ENCODE measurements at regions not wholly inside any gene's neighbourhood (a gene's known extent, or its start where the extent isn't known, plus 50 kb on each side); places are given as distances from the start of the nearest gene placed in this dataset.

DNA sequence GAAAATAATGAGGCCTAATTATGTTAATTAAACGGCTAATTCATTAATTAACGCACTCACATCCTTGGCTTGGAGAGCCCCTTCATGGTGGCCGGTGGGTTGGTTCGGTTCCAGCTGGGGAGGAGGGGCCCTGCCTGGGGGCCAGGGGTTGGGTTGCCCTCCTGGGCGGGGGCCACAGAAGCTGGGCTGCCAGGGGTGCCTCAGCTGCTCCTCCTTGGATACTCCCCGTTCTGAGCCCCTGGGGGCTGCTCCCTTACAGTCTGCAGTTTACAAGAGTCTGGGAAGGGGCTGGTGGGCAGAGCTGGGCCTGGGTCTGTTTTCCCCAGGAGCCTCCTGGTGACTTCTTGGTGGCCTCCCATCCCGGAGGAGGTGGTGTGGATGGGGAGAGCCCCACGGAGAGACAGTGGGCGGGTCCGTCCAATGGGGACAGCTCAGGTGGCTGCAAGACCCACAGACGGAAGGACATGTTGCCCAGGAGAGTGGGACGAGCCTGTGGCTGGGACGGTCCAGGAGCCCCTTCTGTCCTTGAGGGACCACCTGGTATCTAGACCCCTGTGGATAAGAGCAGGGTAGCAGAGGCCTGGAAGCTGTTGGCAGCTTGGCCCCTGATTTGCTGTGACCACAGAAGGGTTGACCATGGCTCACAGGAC lies 277.5 kb downstream of the PBX3 start:
- Histone ChIP-seq H2AFZ (ENCODE audit: low read length) (no peak overlapping the region), H3K9me3 (ENCODE audit: control insufficient read depth, insufficient read depth, low read depth, low read length) (no peaks in the 10 kb centered on the region), H3K36me3 (ENCODE audit: control insufficient read depth, insufficient read depth, low read length) (no peaks in the 10 kb centered on the region), H3K4me3 (replicated peaks in 1 of 4; ENCODE audit: control extremely low read depth in 1 of 4, insufficient read depth in 1 of 4, low read depth in 3 of 4, low read length in 4 of 4) (no peak overlapping the region), H3K4me1 (ENCODE audit: control insufficient read depth, extremely low read depth, insufficient read depth, low read length) (no peaks in the 10 kb centered on the region), H3K27ac (ENCODE audit: insufficient read depth, low read length) (no peak overlapping the region), H3K9ac (ENCODE audit: insufficient read depth, low read length) (no peak overlapping the region), H3K4me2 (ENCODE audit: extremely low read depth, insufficient read depth, low read length) (no peak overlapping the region), H3K79me2 (ENCODE audit: control insufficient read depth, insufficient read depth, low read length) (no peaks in the 10 kb centered on the region), H3K27me3 (ENCODE audit: control insufficient read depth, insufficient read depth, low read length) (peaks cover 2% of the 10 kb centered on the region), H4K20me1 (ENCODE audit: control insufficient read depth, extremely low read depth, insufficient read depth, low read length) (no peaks in the 10 kb centered on the region)
- no peak for DNase-seq (ENCODE audit: low read depth in 2 of 2)
- no peak for TF ChIP-seq EZH2 (IDR thresholded peaks at IDR 0.05; ENCODE audit: low read length, missing control alignments)
- TF ChIP-seq, protein P1, sequence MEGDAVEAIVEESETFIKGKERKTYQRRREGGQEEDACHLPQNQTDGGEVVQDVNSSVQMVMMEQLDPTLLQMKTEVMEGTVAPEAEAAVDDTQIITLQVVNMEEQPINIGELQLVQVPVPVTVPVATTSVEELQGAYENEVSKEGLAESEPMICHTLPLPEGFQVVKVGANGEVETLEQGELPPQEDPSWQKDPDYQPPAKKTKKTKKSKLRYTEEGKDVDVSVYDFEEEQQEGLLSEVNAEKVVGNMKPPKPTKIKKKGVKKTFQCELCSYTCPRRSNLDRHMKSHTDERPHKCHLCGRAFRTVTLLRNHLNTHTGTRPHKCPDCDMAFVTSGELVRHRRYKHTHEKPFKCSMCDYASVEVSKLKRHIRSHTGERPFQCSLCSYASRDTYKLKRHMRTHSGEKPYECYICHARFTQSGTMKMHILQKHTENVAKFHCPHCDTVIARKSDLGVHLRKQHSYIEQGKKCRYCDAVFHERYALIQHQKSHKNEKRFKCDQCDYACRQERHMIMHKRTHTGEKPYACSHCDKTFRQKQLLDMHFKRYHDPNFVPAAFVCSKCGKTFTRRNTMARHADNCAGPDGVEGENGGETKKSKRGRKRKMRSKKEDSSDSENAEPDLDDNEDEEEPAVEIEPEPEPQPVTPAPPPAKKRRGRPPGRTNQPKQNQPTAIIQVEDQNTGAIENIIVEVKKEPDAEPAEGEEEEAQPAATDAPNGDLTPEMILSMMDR (conservative IDR thresholded peaks at IDR 0.05 in 1 of 2, IDR thresholded peaks at IDR 0.05 in 1 of 2; ENCODE audit: low read depth in 1 of 2, low read length in 2 of 2) = no peak

DNA sequence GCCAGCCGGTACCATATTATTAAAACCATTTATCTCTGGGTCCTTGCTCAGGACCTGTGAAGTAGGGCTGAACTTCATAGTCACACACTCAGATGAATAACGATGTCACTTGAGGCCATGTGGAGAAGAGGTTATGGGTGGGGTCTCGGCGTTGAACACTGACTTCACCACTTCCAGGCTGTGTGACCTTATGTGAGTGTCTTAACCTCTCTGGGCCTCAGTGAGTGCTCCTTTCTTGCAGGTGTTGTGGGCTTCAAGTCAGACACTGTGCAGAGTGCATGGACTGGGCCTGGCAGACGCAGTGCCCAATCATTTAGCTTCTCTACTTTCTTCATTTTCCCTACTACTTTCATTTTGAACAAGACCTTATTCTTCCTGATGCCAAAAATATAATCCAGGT lies 278.8 kb downstream of the PBX3 start:
- Histone ChIP-seq H2AFZ (ENCODE audit: low read length) (no peak overlapping the region), H3K9me3 (ENCODE audit: control insufficient read depth, insufficient read depth, low read depth, low read length) (no peaks in the 10 kb centered on the region), H4K20me1 (ENCODE audit: control insufficient read depth, extremely low read depth, insufficient read depth, low read length) (no peaks in the 10 kb centered on the region), H3K4me1 (ENCODE audit: control insufficient read depth, extremely low read depth, insufficient read depth, low read length) (no peaks in the 10 kb centered on the region), H3K4me3 (replicated peaks in 1 of 4; ENCODE audit: control extremely low read depth in 1 of 4, insufficient read depth in 1 of 4, low read depth in 3 of 4, low read length in 4 of 4) (no peak overlapping the region), H3K27me3 (ENCODE audit: control insufficient read depth, insufficient read depth, low read length) (peaks cover 2% of the 10 kb centered on the region), H3K79me2 (ENCODE audit: control insufficient read depth, insufficient read depth, low read length) (no peaks in the 10 kb centered on the region), H3K27ac (ENCODE audit: insufficient read depth, low read length) (no peak overlapping the region), H3K36me3 (ENCODE audit: control insufficient read depth, insufficient read depth, low read length) (no peaks in the 10 kb centered on the region), H3K4me2 (ENCODE audit: extremely low read depth, insufficient read depth, low read length) (no peak overlapping the region), H3K9ac (ENCODE audit: insufficient read depth, low read length) (no peak overlapping the region)
- TF ChIP-seq, protein P1 (conservative IDR thresholded peaks at IDR 0.05 in 1 of 2, IDR thresholded peaks at IDR 0.05 in 1 of 2; ENCODE audit: low read depth in 1 of 2, low read length in 2 of 2) = no peak
- TF ChIP-seq EZH2 (IDR thresholded peaks at IDR 0.05; ENCODE audit: low read length, missing control alignments) = no peak
- no peak for DNase-seq (ENCODE audit: low read depth in 2 of 2)

DNA sequence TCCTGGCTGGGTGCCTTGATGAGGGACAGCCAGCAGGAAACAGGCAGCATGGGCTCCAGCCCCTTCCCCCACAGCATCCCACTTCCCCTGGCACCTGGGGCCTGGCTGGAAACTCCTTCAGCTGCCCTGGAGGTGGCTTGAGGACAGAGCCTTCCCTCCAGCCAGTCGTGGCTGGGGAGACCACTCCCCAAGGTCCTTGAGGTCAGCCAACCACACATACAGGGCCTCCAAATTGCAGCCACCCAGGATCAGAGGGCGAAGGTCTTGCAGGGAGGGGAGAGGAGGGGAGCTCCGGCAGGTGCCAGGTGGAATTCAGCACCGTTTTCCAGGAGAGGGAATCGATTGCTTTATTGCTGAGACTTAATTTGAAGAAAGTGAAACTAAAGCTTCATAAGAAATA lies 280.4 kb downstream of the PBX3 start:
- TF ChIP-seq, protein P1 (conservative IDR thresholded peaks at IDR 0.05 in 1 of 2, IDR thresholded peaks at IDR 0.05 in 1 of 2; ENCODE audit: low read depth in 1 of 2, low read length in 2 of 2) = no peak
- TF ChIP-seq EZH2 (IDR thresholded peaks at IDR 0.05; ENCODE audit: low read length, missing control alignments) = no peak
- H3K79me2 ChIP-seq (ENCODE audit: control insufficient read depth, insufficient read depth, low read length) = no peaks in the 10 kb centered on the region
- H2AFZ ChIP-seq (ENCODE audit: low read length) = no peak overlapping the region
- no peaks in the 10 kb centered on the region for H3K27me3 ChIP-seq (ENCODE audit: control insufficient read depth, insufficient read depth, low read length)
- no peak overlapping the region for H3K4me2 ChIP-seq (ENCODE audit: extremely low read depth, insufficient read depth, low read length)
- H3K9ac ChIP-seq (ENCODE audit: insufficient read depth, low read length) = no peak overlapping the region
- H3K27ac ChIP-seq (ENCODE audit: insufficient read depth, low read length) = no peak overlapping the region
- no peaks in the 10 kb centered on the region for H3K9me3 ChIP-seq (ENCODE audit: control insufficient read depth, insufficient read depth, low read depth, low read length)
- DNase-seq (ENCODE audit: low read depth in 2 of 2) = no peak
- H3K4me1 ChIP-seq (ENCODE audit: control insufficient read depth, extremely low read depth, insufficient read depth, low read length) = no peaks in the 10 kb centered on the region
- no peaks in the 10 kb centered on the region for H3K36me3 ChIP-seq (ENCODE audit: control insufficient read depth, insufficient read depth, low read length)
- no peak overlapping the region for H3K4me3 ChIP-seq (replicated peaks in 1 of 4; ENCODE audit: control extremely low read depth in 1 of 4, insufficient read depth in 1 of 4, low read depth in 3 of 4, low read length in 4 of 4)
- H4K20me1 ChIP-seq (ENCODE audit: control insufficient read depth, extremely low read depth, insufficient read depth, low read length) = no peaks in the 10 kb centered on the region

Measured in fibroblast of lung (primary cell).